Natural killer cell (primary cell): ENCODE measurements at regions not wholly inside any gene's neighbourhood (a gene's known extent, or its start where the extent isn't known, plus 50 kb on each side); places are given as distances from the start of the nearest gene placed in this dataset.
"Not testable (repeated sequence)": the region's sequence is repeated elsewhere in the genome, so short reads cannot be mapped to it uniquely, and the experiment has no call there.

ENCODE experiments used
- ATAC-seq, 3 donors: fragments of 150-1000 bp in 2 of 3; fragments of 200-7000 bp in 1 of 3; cut with Tn5 transposase; 1 replicate in 1 of 3; 2 replicates in 2 of 3; pipeline ENCODE4 v1.10.0; 2021; ENCODE audit warnings: mild to moderate bottlenecking in 2 of 3, moderate library complexity in 2 of 3
- DNase-seq, 2 donors: peaks; one replicate each; pipeline versions ENCODE4 v3.0.0 to v3.0.0-alpha.2; 2013 to 2021; ENCODE audit warnings: mixed read lengths in 1 of 2
- H3K27ac ChIP-seq: one replicate; pipeline ENCODE4 v1.5.1; 2013; ENCODE audit warnings: mild to moderate bottlenecking, low read length
- H3K27me3 ChIP-seq: one replicate; pipeline ENCODE4 v1.6.1; 2013; ENCODE audit warnings: low read length; ENCODE audit not compliant: control insufficient read depth, insufficient read depth
- H3K36me3 ChIP-seq: one replicate; pipeline ENCODE4 v1.6.1; 2013; ENCODE audit warnings: low read length; ENCODE audit not compliant: control insufficient read depth, insufficient read depth
- H3K4me1 ChIP-seq: one replicate; pipeline ENCODE4 v1.6.1; 2013; ENCODE audit warnings: low read length; ENCODE audit not compliant: control insufficient read depth, insufficient read depth
- H3K4me3 ChIP-seq: one replicate; pipeline ENCODE4 v1.5.1; 2013; ENCODE audit warnings: low read length
- H3K9me3 ChIP-seq: one replicate; pipeline ENCODE4 v1.6.1; 2013; ENCODE audit warnings: low read length; ENCODE audit not compliant: control insufficient read depth, insufficient read depth
- H3K27ac Mint-ChIP-seq, 2 donors: one replicate each; pipeline ENCODE4 v1.8.0; 2022; ENCODE audit warnings: mild to moderate bottlenecking in 2 of 2, mixed read lengths in 2 of 2, moderate library complexity in 1 of 2
- H3K27me3 Mint-ChIP-seq, 2 donors: one replicate each; pipeline ENCODE4 v1.8.0; 2022; ENCODE audit warnings: low read depth in 2 of 2, mixed read lengths in 2 of 2
- H3K36me3 Mint-ChIP-seq: one replicate; pipeline ENCODE4 v1.8.0; 2022; ENCODE audit warnings: mixed read lengths
- H3K4me1 Mint-ChIP-seq, 2 donors: one replicate each; pipeline ENCODE4 v1.8.0; 2022; ENCODE audit warnings: mixed read lengths in 2 of 2
- H3K4me3 Mint-ChIP-seq: one replicate; pipeline ENCODE4 v1.8.0; 2022; ENCODE audit warnings: mild to moderate bottlenecking, moderate library complexity, mixed read lengths
- H3K9me3 Mint-ChIP-seq, 2 donors: one replicate each; pipeline ENCODE4 v1.8.0; 2022; ENCODE audit warnings: mixed read lengths in 2 of 2
- CTCF ChIP-seq: fragments of 200-600 bp; IDR thresholded peaks from one replicate; pipeline ENCODE4 v1.8.0; 2022; ENCODE audit warnings: antibody characterized with exemption
- WGBS: methylation state at CpG from one replicate; pipeline ENCODE4 v1.1.7; 2013; ENCODE audit warnings: missing lambda C conversion rate; ENCODE audit not compliant: insufficient coverage; 5-methylcytosine and 5-hydroxymethylcytosine counted together
- intact Hi-C: fragments of 100-400 bp; cut with micrococcal nuclease; formaldehyde crosslinking; loops from one replicate; pipeline ENCODE4 v1.14.2; 2022

- H3K27me3 Mint-ChIP-seq: no peaks in the 10 kb centered on the region
- Histone ChIP-seq H3K27me3 (no peaks in the 10 kb centered on the region), H3K9me3 (no peaks in the 10 kb centered on the region), H3K4me1 (no peaks in the 10 kb centered on the region), H3K36me3 (no peaks in the 10 kb centered on the region), H3K4me3 (no peak overlapping the region), H3K27ac (no peak overlapping the region)
- no peak overlapping the region for H3K4me3 Mint-ChIP-seq
- ATAC-seq (no peak), DNase-seq (no peak)
- no peak for TF ChIP-seq CTCF
- H3K27ac Mint-ChIP-seq: no peak overlapping the region
- H3K4me1 Mint-ChIP-seq: no peaks in the 10 kb centered on the region
- intact Hi-C loops: no loop called here
- peaks cover 21 to 27% of the 10 kb centered on the region in 2 donors for H3K9me3 Mint-ChIP-seq
- H3K36me3 Mint-ChIP-seq: peaks cover 15% of the 10 kb centered on the region
- 79% methylated on average over 7 of the region's 7 CpGs for WGBS
These were observed 278.7 kb upstream of the CHRM3 start for GRCh38 chr1:239107676-239108075.

GRCh38 chr1:239106689-239107088 lies 279.7 kb upstream of the CHRM3 start:
- H3K9me3 ChIP-seq, H3K4me3 Mint-ChIP-seq, H3K4me3 ChIP-seq, ATAC-seq, H3K27ac ChIP-seq, H3K27me3 ChIP-seq, H3K27me3 Mint-ChIP-seq, intact Hi-C loops, DNase-seq, H3K36me3 ChIP-seq, H3K4me1 Mint-ChIP-seq, H3K27ac Mint-ChIP-seq, H3K4me1 ChIP-seq: not testable (repeated sequence)
- H3K36me3 Mint-ChIP-seq: peaks cover 15% of the 10 kb centered on the region
- 92% methylated on average over 4 of the region's 7 CpGs for WGBS
- H3K9me3 Mint-ChIP-seq: peaks cover 23 to 27% of the 10 kb centered on the region in 2 donors

DNA sequence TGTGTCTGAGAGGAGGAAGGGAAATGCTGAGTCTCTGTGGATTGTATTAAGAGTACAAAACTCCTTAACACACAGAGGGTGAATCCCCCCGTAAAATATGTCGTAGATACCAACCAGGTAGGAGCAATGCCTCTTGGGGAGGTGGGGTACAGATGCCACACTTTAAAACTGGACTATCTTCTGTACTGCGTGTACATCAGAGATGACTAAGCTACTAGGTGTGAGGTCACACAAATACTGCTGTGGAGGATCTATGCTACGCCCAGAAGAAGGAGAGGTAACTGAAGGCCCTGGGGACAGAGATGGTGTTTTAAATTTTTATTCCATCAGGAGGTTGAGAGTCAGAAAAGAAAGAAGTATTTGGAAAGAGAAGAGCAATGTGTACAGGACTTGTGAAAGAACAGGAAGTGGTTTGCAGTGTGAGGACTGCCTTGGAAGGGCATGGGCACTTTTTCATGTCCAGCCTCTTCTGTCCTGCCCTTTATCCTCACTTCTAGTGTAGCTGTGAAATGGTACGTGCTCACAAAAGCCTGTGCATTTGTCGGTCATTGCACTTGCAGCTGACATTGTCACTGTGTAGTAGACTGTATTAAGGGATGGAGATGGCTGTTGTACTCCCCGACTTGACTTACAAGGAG lies 287.8 kb upstream of the CHRM3 start:
- Histone ChIP-seq H3K27me3 (no peaks in the 10 kb centered on the region), H3K4me1 (no peaks in the 10 kb centered on the region), H3K4me3 (no peak overlapping the region), H3K9me3 (no peaks in the 10 kb centered on the region), H3K27ac (no peak overlapping the region), H3K36me3 (no peaks in the 10 kb centered on the region)
- no peak for DNase-seq
- WGBS: 82% methylated on average over 6 of the region's 7 CpGs
- H3K27ac Mint-ChIP-seq: no peak overlapping the region
- peaks cover 11 to 21% of the 10 kb centered on the region in 2 donors for H3K9me3 Mint-ChIP-seq
- no peak overlapping the region for H3K4me3 Mint-ChIP-seq
- intact Hi-C loops: no loop called here
- no peaks in the 10 kb centered on the region for H3K36me3 Mint-ChIP-seq
- peak in 1 of 3 donors; percentile 43 for ATAC-seq
- peaks cover 0 to 4% of the 10 kb centered on the region in 2 donors for H3K4me1 Mint-ChIP-seq
- TF ChIP-seq CTCF: no peak
- H3K27me3 Mint-ChIP-seq: no peaks in the 10 kb centered on the region

- Mint-ChIP-seq H3K4me3 (no peak overlapping the region), H3K27ac (no peak overlapping the region), H3K4me1 (no peaks in the 10 kb centered on the region), H3K36me3 (no peaks in the 10 kb centered on the region), H3K9me3 (peaks cover 6 to 19% of the 10 kb centered on the region in 2 donors), H3K27me3 (no peaks in the 10 kb centered on the region)
- no peaks in the 10 kb centered on the region for H3K4me1 ChIP-seq
- H3K36me3 ChIP-seq: no peaks in the 10 kb centered on the region
- H3K27me3 ChIP-seq: no peaks in the 10 kb centered on the region
- no peak overlapping the region for H3K4me3 ChIP-seq
- intact Hi-C loops: no loop called here
- WGBS: 80% methylated on average over 2 of the region's 3 CpGs
- no peak for TF ChIP-seq CTCF
- H3K27ac ChIP-seq: no peak overlapping the region
- DNase-seq: no peak
- H3K9me3 ChIP-seq: no peaks in the 10 kb centered on the region
- ATAC-seq: no peak
These were observed 294.8 kb upstream of the CHRM3 start for GRCh38 chr1:239091537-239091936.
